HG02763 (cell line): ENCODE measurements at regions not wholly inside any gene's neighbourhood (a gene's known extent, or its start where the extent isn't known, plus 50 kb on each side); places are given as distances from the start of the nearest gene placed in this dataset.

Experiments used
- ATAC-seq: cut with Tn5 transposase; IDR thresholded peaks from one replicate; pipeline ENCODE4 v1.9.1; 2021; ENCODE audit warnings: mild to moderate bottlenecking, moderate library complexity; ENCODE audit not compliant: unreplicated experiment

DNA sequence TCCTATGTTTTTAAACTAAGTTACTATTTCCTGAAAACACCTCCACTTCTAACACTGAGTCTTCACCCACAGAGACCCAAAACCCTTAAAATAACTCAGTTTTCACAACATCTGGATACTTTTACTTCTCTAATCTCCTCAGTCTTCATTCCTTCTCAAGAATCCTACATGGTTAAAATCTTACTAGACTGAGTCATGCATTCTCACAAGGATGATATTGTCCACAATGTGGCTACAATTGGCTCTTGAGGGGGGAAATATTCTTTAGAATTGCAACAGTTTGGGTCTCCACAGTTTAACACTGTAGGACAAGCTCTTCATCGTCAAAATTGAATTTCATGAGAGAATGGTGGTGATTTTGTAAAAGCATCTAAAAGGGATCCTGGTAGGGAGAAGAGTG is 397.1 kb downstream of the SLITRK5 start:
- no peak for ATAC-seq

DNA sequence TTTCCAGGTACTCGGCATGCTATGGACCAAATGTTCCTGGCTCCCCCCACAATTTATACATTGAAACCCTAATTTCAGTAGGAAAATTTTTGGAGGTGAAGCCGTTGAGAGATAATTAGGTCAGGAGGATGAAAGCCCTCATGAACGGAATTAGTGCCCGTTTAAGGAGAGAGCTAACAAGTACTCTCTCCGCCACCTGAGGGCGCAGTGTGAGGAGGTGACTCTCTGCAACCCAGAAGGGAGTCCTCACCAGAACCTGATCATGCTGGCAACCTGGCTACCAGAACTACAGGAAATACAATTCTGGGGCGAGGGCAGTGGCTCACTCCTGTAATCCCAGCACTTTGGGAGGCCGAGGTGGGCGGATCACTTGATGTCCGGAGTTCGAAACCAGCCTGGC is 397.8 kb downstream of the SLITRK5 start:
- no peak for ATAC-seq

DNA sequence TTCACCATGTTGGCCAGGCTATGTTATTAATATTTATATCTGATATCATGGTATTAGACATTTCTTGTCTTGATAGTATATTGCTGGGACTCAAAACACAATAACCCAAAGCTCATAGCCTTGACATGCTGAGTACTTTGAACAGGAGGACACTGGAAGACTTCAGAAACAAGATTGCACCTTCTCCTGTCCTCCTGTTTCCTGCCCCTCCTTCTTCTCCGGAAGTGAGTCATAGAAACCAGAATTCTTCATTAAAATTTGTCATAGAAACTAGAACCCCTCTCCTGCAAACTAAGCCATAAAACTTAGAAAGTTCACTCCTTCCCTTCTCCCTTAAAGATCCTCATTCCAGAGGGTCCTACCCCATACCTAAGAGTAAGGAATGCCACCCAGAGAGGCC is 400.2 kb downstream of the SLITRK5 start:
- ATAC-seq = no peak

DNA sequence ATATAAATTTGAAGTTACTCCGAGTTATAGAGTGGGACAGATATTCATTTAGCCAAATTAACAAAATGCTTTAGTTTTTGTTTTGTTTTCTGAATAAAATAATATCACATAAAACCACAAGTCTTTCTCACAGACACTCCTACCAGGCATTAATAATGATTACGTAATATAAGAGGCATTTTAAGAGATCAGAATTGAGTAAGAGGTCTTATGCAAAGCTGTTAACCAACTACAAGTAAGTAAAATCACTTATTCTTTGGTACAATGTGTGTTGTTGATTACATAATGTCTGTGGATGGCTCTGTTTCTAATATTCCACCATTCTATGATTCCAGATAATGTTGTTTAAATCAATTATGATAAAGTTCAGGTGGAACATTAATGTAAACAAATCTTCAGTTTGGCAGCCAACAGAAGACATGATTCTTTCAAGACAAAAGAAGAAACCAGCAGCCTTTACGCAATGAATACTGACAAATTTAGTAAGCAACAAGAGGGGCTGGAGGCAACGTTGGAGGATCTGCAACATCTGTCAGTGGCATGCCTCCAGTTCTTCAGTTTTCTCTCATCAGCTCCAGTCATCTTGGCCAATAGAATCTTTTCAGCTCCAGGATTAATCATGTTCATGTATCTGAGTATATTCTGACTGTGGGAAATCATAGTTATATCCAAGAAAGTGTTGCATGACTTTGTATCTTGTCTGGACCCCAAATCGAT is 403.8 kb downstream of the SLITRK5 start:
- ATAC-seq = no peak

DNA sequence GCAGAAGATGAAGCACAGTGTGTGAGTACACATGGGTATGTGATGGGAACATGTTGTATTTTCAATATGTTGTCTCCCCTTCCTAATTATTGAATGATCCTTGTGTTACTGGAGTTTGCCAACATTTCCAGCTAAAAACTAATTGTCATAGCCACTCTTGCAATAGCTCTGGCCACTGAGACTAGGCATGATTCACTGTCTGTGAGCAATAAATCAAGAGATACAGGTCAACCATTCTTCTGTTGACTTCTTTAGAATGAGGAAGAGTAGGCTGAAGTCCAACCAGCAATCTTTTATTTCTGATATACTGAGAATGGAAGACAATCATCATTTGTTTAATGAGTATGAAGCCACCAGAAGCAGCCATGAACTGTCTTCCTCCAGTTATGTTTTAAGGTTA is 413.9 kb downstream of the SLITRK5 start:
- no peak for ATAC-seq

DNA sequence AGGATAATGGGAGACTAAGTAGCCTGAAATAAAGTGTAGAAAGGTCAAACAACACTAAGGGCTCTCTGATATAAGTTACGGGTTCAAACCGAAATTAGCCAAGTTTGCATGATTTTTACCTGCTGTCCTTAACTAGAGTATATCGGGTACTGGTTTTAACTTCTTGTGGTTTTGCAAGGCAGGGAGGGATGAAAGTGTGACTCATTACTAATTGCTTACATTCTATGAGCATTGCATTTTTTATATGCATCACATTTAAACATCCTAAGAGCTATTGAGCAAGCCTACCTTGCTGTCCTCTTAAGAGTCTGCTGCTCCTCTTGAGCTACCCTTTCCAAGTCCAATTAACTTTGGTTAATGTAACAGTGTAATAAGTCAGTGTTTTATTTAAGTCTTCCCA is 415.4 kb downstream of the SLITRK5 start:
- ATAC-seq = no peak

DNA sequence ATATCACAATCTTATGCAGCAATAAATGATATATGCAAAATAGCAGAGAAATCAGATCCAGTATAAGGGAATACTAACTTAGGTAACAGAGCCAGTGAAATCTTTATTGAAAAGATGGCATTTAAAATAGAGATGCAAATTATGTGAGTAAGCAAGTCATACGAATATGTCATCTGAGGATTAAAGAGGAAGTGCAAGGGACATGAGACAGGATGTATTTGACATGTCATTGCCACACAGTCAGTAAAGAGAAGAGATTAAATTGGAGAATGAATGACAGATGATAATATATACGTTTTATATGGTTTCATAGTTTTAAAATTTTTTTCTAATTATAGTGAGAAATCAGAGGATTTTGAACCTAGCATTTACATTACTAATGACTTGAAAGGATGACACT is 426.4 kb downstream of the SLITRK5 start:
- no peak for ATAC-seq

DNA sequence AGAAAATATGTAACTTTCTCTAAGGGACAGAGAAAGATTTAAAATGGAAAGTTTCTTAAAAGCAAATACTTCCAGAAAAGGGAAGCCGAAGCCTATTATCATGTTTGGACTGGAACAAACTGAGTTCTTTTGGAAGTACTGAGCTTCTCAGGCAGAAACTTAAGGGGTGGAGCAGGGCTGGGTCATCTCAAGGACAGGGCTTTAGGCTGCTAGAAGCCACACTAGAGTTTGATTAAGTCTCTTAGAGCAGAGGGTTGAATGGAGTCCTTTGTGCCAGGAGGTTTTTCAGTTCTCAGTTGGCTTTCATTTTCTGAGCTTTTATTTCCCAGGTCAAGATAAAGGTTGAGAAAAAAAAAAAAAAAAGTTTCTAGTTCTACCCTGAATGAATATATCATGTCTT is 432.7 kb downstream of the SLITRK5 start:
- no peak for ATAC-seq

DNA sequence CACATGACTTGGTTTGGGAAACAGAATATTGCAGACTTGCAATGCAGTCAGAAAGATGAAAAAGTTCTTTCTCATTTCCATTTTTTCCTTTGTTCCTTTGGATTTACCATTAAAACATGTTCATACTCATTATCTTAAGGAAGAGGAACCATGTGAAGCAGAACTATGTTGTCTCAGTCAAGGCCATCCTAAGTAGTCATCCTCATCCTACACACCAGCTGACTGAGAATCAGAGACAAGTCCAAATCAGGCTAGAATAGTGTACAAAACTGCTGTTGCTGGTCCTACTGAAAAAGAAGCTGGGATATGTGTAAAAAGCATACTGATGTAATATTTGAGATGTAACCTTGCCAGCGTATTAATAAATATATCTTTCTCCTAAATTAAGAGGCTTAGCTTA is 433.4 kb downstream of the SLITRK5 start:
- no peak for ATAC-seq

DNA sequence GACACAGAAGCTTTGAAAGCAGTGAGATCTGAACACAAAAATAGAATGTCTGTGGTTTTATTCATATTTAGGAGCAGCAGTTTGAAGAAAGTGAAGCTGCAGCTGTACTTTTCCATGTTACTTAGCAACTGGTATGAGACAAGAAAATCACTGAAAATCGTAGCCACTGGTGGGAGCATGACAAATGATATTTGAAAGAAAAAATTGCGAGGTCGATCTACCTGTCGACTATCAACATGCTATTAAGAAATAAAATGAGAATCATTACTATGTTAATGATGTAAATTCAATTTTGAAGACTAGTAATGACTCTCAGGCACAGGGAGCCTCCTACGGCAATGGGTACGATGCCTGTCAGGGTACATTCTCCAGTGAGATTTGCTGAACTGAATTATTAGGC is 436.4 kb downstream of the SLITRK5 start:
- ATAC-seq = no peak

DNA sequence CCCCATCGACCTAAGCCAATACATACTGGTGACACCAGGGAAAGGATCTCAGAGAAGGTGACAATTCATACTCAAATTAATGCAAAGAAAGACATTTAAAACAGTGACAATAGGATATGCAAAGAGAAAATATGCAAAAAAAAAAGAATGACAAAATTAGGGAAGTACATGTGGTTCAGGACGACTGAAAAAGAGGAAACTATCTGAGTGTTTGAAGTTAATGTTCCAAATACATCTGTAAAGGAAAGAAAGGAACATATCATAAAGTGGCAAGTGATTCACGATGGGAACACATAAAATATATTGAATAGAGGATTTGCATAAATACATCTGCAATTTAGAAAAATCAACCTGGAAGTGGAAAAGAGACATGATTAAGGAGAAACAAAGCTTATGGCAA is 441.4 kb downstream of the SLITRK5 start:
- ATAC-seq = no peak

DNA sequence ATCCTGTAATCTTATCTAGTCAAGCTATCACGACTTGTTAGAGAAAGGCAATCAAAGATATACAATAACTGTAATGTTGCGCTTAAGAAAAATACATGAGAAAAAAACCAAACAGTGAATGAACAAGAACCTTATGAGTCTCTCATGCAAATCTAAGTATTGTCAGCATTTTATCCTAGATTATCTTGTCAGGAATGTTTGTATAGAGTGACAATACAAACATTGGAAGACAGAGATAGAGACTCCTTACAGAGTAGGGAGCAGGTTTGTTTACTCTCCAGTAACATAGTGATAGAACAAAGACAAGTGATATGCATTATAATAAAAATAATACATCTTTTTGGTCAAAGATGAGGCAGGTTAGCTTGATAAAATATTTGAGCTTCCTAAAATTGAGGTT is 444.8 kb downstream of the SLITRK5 start:
- ATAC-seq = no peak

DNA sequence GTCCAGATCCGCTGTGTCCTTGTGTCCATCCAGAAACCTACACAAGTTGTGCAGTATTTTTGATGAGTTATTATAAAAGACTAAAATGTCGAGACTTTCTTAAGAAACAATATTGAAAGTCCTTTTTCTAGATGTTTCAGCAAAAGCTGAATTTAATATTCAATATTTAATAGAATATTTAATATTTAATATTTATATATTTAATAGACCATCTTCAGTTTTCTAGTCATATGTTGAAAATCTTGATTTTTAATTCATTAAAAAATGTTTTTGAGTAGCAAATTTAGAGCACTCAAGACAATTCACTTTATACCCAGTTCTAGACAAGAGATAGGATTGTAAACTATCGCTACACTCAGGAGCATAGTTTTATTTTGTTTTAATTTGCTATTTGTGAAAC is 447.8 kb downstream of the SLITRK5 start:
- no peak for ATAC-seq

DNA sequence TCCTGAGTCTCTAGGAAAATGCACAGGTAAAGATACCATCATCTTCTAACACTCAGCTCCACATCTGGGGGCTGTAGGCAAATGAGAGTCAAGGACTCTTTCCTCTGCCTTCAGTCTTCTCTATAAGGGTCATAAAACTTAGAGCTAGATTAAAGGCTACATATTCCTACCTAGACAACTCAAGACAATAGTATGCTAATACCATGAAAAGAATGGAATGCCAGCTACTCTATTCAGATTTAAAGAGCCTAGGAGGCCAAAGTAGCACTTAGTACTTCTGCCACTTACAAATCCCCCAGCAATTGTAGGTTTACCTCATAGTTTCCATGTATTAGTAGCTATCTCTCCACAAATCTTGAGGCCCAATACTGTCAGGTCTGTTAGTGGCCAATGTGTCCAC is 453.0 kb downstream of the SLITRK5 start:
- no peak for ATAC-seq

DNA sequence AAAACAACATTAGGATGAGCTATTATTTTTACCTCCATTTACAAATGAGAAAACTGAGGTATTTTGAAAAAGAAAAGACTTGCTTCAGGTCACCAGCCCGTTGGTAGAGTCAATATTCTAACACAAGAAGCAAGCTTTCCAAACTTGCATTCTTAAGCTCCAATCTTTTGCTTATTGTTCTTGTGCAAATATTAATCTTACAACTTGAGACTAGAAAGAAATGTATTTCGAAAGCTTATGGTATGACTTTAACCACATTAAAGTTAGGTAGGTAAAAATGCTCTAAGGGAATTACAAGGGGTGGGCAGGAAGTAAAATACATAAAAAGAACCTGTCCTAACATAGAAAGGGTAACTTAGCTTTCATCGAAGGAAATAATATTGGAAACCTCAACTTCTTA is 453.9 kb downstream of the SLITRK5 start:
- ATAC-seq = no peak

DNA sequence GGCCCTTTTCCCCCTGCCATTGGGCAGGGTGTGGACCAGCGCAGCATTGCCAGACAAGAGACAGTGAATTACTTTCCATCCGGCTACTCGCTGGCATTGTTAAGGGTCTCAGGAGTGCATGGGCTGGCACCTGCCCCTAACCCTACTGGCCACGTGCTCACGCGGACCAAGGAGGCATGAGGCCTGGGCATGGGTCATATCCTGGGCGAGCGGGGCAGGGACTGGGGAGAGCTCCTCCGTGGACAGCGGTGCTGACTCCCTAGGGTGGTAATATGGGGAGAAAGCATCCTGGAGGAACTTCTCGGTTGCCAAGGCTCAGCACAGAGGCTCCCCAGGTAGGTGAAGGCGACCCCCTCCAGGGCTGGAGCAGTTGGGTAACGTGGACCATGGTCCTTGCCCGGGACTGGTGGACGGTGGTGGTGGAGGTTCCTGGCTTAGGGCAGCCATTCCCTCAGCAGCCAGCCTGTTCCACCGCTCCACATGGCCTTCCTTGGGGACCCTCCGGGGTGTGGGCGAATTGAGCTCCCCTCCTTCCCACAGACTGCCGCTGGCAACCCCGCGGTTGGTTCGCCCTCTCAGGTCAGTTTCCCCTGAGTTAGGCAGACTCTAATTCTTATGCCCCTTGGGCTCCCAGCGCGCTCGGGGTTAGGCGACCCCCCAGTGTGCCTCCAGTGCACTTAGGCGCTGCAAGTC is 465.1 kb downstream of the SLITRK5 start:
- ATAC-seq = no peak

DNA sequence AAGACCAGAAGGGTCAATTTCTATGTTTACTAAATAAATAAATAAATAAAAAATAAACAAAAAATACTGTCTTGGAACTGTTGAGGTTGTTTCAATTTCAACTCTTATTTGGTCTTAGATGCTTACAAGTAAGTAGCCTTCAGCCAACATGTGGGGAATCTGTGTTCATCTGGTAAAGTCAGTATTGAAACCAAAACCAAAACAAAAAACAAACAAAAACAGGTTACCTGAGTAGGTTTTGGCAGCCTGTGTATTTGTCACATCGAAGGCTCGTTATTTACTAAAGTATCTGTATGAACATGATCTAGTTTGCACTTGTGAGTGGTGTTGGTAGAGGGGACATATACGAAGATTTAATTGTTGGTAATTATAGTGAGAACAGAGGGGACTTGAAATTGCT is 471.5 kb downstream of the SLITRK5 start:
- no peak for ATAC-seq

DNA sequence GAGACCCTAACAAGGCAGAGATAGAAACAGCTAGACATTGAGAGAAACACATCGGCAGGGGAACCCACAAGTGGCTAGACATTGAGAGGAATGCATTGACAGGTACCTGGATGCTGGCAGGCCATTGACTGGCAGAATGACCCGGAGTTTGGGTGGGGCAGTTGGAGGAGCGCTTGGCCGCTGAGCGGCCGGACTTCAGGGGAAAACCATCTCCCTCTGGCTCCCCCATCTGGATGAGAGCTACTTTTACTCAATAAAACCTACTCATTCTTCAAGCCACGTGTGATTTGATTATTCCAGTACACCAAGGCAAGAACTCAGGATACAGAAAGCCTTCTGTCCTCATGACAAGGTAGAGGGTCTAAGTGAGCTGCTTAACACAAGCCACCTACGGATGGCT is 473.4 kb downstream of the SLITRK5 start:
- no peak for ATAC-seq

DNA sequence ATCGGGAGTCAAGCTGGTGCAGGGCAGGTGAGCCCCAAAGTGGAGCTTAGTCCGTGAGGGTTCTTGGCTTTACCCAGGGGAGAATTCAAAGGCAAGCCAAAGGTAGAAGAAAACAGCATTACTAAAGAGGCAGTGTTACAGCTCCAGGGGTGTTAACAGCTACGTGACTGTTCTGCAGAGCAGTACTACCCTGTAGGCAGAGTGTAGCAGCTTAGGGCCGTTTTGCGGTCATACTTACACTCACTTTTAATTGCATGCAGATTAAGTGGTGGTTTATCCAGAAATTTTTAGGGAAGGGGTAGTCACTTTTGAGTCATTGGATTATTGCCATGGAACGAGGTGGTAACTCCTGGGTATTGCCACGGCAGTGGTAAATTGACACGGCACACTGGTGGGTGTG is 482.2 kb downstream of the SLITRK5 start:
- ATAC-seq = no peak

DNA sequence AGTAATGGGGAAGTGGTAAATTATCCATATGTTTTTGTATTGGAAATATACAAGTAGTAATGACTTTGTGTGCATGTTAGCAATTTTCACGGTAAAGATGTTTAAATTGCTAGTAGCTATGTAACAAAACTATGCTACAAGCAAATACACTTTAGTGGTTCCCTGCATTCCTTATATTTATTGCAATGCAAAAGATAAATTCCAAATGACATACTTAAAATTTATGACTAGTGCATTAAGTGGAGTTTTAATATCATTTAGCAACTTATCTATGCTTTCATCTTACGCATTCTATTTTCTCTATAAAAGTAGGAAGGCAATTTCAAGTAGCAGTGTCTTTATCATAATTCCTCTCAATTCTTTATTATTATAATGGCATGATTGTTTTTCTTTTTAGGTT is 482.8 kb downstream of the SLITRK5 start:
- ATAC-seq = no peak

DNA sequence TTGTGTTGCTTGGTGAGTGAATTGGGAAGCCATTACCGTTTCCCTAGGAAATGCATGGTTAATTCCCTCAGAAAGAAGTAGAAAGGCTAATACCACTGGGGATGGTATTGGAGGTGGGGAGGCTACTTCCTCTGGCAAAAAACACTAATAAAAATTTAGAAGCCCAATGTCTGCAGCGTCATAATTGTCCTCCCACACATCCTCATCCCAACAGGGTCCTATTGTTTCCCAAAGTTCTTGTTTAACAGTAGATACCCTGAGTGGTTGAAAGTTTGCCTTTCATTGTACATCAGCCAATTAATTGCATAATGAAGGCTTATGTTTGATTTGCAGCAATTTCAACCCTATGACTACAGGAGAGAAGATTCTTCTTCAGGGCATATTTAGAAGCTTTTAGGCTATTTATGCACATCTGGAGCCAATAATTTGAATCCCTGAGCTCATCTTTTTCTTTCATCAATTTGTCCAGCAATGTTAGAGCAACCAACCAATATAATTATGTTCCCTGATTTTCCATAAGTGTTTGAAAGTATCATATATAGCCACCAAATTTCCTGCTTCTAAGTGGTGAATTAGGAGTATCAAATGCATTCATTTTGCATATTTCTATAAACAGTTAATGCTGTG is 491.0 kb downstream of the SLITRK5 start:
- ATAC-seq = no peak

DNA sequence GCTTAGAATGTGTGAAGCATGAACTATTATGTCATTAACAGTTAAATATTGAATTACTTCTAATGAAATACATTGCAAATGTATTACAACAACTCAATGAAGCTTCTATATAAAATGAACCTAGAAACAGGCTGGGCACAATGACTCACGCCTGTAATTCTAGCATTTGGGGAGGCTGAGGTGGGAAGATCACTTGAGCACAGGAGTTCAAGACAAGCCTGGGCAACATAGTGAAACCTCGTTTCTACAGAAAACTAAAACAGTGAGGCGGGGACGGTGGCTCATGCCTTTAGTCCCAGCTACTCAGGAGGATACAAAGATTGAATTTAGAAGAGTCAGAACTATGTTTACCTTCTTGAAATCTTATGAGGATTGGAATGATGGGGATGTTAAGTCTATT is 505.1 kb downstream of the SLITRK5 start:
- ATAC-seq = no peak
